ENCODE measurements at regions not wholly inside any gene's neighbourhood (a gene's known extent, or its start where the extent isn't known, plus 50 kb on each side); places are given as distances from the start of the nearest gene placed in this dataset.

GRCh38 chr6:45727819-45728449, 287.7 kb downstream of the CLIC5 start:
- TF ChIP-seq CTCF (IDR thresholded peaks at IDR 0.05; ENCODE audit: low read depth, low read length) (no peak), POLR2A (IDR thresholded peaks at IDR 0.05; ENCODE audit: extremely low read depth, insufficient read length) (no peak), MYC (IDR thresholded peaks at IDR 0.05; ENCODE audit: low read depth, low read length) (no peak)
